Colon (tissue), 2 donors: ENCODE measurements at regions not wholly inside any gene's neighbourhood (a gene's known extent, or its start where the extent isn't known, plus 50 kb on each side); places are given as distances from the start of the nearest gene placed in this dataset.
A peak's percentile ranks its signal among the peaks of the same experiment; 100 is the strongest.
"Not testable (repeated sequence)": the region's sequence is repeated elsewhere in the genome, so short reads cannot be mapped to it uniquely, and the experiment has no call there.

Source experiments
- FAIRE-seq: peaks from 2 replicates; lab custom pipeline; 2012; peaks lifted over from hg19 to GRCh38; lab: Jason Lieb, UNC
- donor health status: control.
- donor health status: control.

GRCh38 chr1:149635290-149635899 lies 51.7 kb downstream of the PPIAL4C start:
- FAIRE-seq: not testable (repeated sequence)

- not testable (repeated sequence) for FAIRE-seq
Observed at GRCh38 chr1:149636286-149637122, 52.9 kb downstream of the PPIAL4C start.

- not testable (repeated sequence) for FAIRE-seq
Observed at GRCh38 chr1:149638481-149638880, 54.8 kb downstream of the PPIAL4C start.

GRCh38 chr1:149638901-149639658 lies 55.4 kb downstream of the PPIAL4C start:
- FAIRE-seq: not testable (repeated sequence)

GRCh38 chr1:149641179-149641578 lies 57.5 kb downstream of the PPIAL4C start:
- FAIRE-seq: not testable (repeated sequence)

- FAIRE-seq: not testable (repeated sequence)
Observed at GRCh38 chr1:149644818-149645217, 61.2 kb downstream of the PPIAL4C start.

- FAIRE-seq: not testable (repeated sequence)
Observed at GRCh38 chr1:149646360-149647017, 62.8 kb downstream of the PPIAL4C start.

GRCh38 chr1:149647018-149647373 lies 63.3 kb downstream of the PPIAL4C start:
- FAIRE-seq: not testable (repeated sequence)

GRCh38 chr1:149657750-149658149 lies 74.1 kb downstream of the PPIAL4C start:
- not testable (repeated sequence) for FAIRE-seq

- not testable (repeated sequence) for FAIRE-seq
Observed at GRCh38 chr1:149658175-149658574, 74.5 kb downstream of the PPIAL4C start.

GRCh38 chr1:149664624-149665023 lies 81.0 kb downstream of the PPIAL4C start:
- FAIRE-seq: not testable (repeated sequence)

GRCh38 chr1:149665033-149665432 lies 81.4 kb downstream of the PPIAL4C start:
- peak; percentile 49 for FAIRE-seq

GRCh38 chr1:149665528-149665927 lies 81.9 kb downstream of the PPIAL4C start:
- FAIRE-seq: not testable (repeated sequence)

- FAIRE-seq: not testable (repeated sequence)
Observed at GRCh38 chr1:149673231-149673909, 89.7 kb downstream of the PPIAL4C start.

GRCh38 chr1:149674921-149675320 lies 91.3 kb downstream of the PPIAL4C start:
- FAIRE-seq: not testable (repeated sequence)

- FAIRE-seq: not testable (repeated sequence)
Observed at GRCh38 chr1:149677359-149677758, 93.7 kb downstream of the PPIAL4C start.

- not testable (repeated sequence) for FAIRE-seq
Observed at GRCh38 chr1:149686593-149687238, 95.8 kb upstream of the FCGR1A start.

GRCh38 chr1:149691399-149691798 lies 91.1 kb upstream of the FCGR1A start:
- FAIRE-seq: not testable (repeated sequence)

- FAIRE-seq: not testable (repeated sequence)
Observed at GRCh38 chr1:149692804-149693539, 89.5 kb upstream of the FCGR1A start.

GRCh38 chr1:149695066-149695465 lies 87.4 kb upstream of the FCGR1A start:
- not testable (repeated sequence) for FAIRE-seq
